ENCODE measurements at regions not wholly inside any gene's neighbourhood (a gene's known extent, or its start where the extent isn't known, plus 50 kb on each side); places are given as distances from the start of the nearest gene placed in this dataset.

- Histone ChIP-seq H3K4me3 (ENCODE audit: low read length in 3 of 3) (no peak overlapping the region), H3K9ac (ENCODE audit: low read depth in 1 of 3, low read length in 3 of 3) (no peak overlapping the region), H3K27me3 (ENCODE audit: control insufficient read depth in 3 of 3, insufficient read depth in 3 of 3, low read length in 3 of 3) (peaks cover 20 to 32% (median 29%) of the 10 kb centered on the region in 3 donors), H3K27ac (ENCODE audit: low read depth, low read length) (no peak overlapping the region), H3K36me3 (ENCODE audit: control insufficient read depth in 3 of 3, insufficient read depth in 3 of 3, low read length in 3 of 3) (no peaks in the 10 kb centered on the region), H3K4me1 (ENCODE audit: control insufficient read depth in 3 of 3, insufficient read depth in 3 of 3, low read length in 3 of 3) (no peaks in the 10 kb centered on the region), H3K9me3 (ENCODE audit: control insufficient read depth in 3 of 3, low read length in 3 of 3) (no peaks in the 10 kb centered on the region)
These were observed 245.4 kb upstream of the POU3F1 start for GRCh38 chr1:38291906-38292521.

- Histone ChIP-seq H3K36me3 (ENCODE audit: control insufficient read depth in 3 of 3, insufficient read depth in 3 of 3, low read length in 3 of 3) (no peaks in the 10 kb centered on the region), H3K27me3 (ENCODE audit: control insufficient read depth in 3 of 3, insufficient read depth in 3 of 3, low read length in 3 of 3) (peaks cover 18 to 26% (median 23%) of the 10 kb centered on the region in 3 donors)
These were observed 244.7 kb upstream of the POU3F1 start for GRCh38 chr1:38291336-38291735.

GRCh38 chr1:38289034-38289433 lies 242.4 kb upstream of the POU3F1 start:
- peaks cover 12 to 26% (median 25%) of the 10 kb centered on the region in 3 donors for H3K27me3 ChIP-seq (ENCODE audit: control insufficient read depth in 3 of 3, insufficient read depth in 3 of 3, low read length in 3 of 3)
- H3K9me3 ChIP-seq (ENCODE audit: control insufficient read depth in 3 of 3, low read length in 3 of 3), result no peaks in the 10 kb centered on the region
- no peaks in the 10 kb centered on the region for H3K4me1 ChIP-seq (ENCODE audit: control insufficient read depth in 3 of 3, insufficient read depth in 3 of 3, low read length in 3 of 3)
- no peak overlapping the region for H3K9ac ChIP-seq (ENCODE audit: low read depth in 1 of 3, low read length in 3 of 3)
- H3K27ac ChIP-seq (ENCODE audit: low read depth, low read length), result no peak overlapping the region
- no peaks in the 10 kb centered on the region for H3K36me3 ChIP-seq (ENCODE audit: control insufficient read depth in 3 of 3, insufficient read depth in 3 of 3, low read length in 3 of 3)
- no peak overlapping the region for H3K4me3 ChIP-seq (ENCODE audit: low read length in 3 of 3)

More at GRCh38 chr1:38291336-38291735, 244.7 kb upstream of the POU3F1 start:
- Histone ChIP-seq H3K9me3 (ENCODE audit: control insufficient read depth in 3 of 3, low read length in 3 of 3) (no peaks in the 10 kb centered on the region), H3K4me1 (ENCODE audit: control insufficient read depth in 3 of 3, insufficient read depth in 3 of 3, low read length in 3 of 3) (no peaks in the 10 kb centered on the region), H3K27ac (ENCODE audit: low read depth, low read length) (no peak overlapping the region), H3K9ac (ENCODE audit: low read depth in 1 of 3, low read length in 3 of 3) (no peak overlapping the region), H3K4me3 (ENCODE audit: low read length in 3 of 3) (no peak overlapping the region)

GRCh38 chr1:38287547-38287946 lies 241.0 kb upstream of the POU3F1 start:
- Histone ChIP-seq H3K27ac (ENCODE audit: low read depth, low read length) (no peak overlapping the region), H3K36me3 (ENCODE audit: control insufficient read depth in 3 of 3, insufficient read depth in 3 of 3, low read length in 3 of 3) (no peaks in the 10 kb centered on the region), H3K9me3 (ENCODE audit: control insufficient read depth in 3 of 3, low read length in 3 of 3) (no peaks in the 10 kb centered on the region), H3K4me3 (ENCODE audit: low read length in 3 of 3) (no peak overlapping the region), H3K9ac (ENCODE audit: low read depth in 1 of 3, low read length in 3 of 3) (no peak overlapping the region), H3K4me1 (ENCODE audit: control insufficient read depth in 3 of 3, insufficient read depth in 3 of 3, low read length in 3 of 3) (no peaks in the 10 kb centered on the region), H3K27me3 (ENCODE audit: control insufficient read depth in 3 of 3, insufficient read depth in 3 of 3, low read length in 3 of 3) (peaks cover 10 to 22% (median 19%) of the 10 kb centered on the region in 3 donors)

- no peak overlapping the region for H3K27ac ChIP-seq (ENCODE audit: low read depth, low read length)
- no peak overlapping the region for H3K9ac ChIP-seq (ENCODE audit: low read depth in 1 of 3, low read length in 3 of 3)
- H3K36me3 ChIP-seq (ENCODE audit: control insufficient read depth in 3 of 3, insufficient read depth in 3 of 3, low read length in 3 of 3), result no peaks in the 10 kb centered on the region
- H3K9me3 ChIP-seq (ENCODE audit: control insufficient read depth in 3 of 3, low read length in 3 of 3), result no peaks in the 10 kb centered on the region
- no peaks in the 10 kb centered on the region for H3K4me1 ChIP-seq (ENCODE audit: control insufficient read depth in 3 of 3, insufficient read depth in 3 of 3, low read length in 3 of 3)
- H3K27me3 ChIP-seq (ENCODE audit: control insufficient read depth in 3 of 3, insufficient read depth in 3 of 3, low read length in 3 of 3), result peaks cover 7 to 19% (median 15%) of the 10 kb centered on the region in 3 donors
- H3K4me3 ChIP-seq (ENCODE audit: low read length in 3 of 3), result no peak overlapping the region
These were observed 240.4 kb upstream of the POU3F1 start for GRCh38 chr1:38287036-38287435.

- no peak overlapping the region for H3K27ac ChIP-seq (ENCODE audit: low read depth, low read length)
These were observed 239.4 kb upstream of the POU3F1 start for GRCh38 chr1:38285807-38286530.

GRCh38 chr1:38284953-38285352 lies 238.4 kb upstream of the POU3F1 start:
- Histone ChIP-seq H3K9ac (ENCODE audit: low read depth in 1 of 3, low read length in 3 of 3) (no peak overlapping the region), H3K27ac (ENCODE audit: low read depth, low read length) (no peak overlapping the region), H3K4me3 (ENCODE audit: low read length in 3 of 3) (no peak overlapping the region), H3K36me3 (ENCODE audit: control insufficient read depth in 3 of 3, insufficient read depth in 3 of 3, low read length in 3 of 3) (no peaks in the 10 kb centered on the region), H3K27me3 (ENCODE audit: control insufficient read depth in 3 of 3, insufficient read depth in 3 of 3, low read length in 3 of 3) (peaks cover 7 to 19% (median 14%) of the 10 kb centered on the region in 3 donors), H3K4me1 (ENCODE audit: control insufficient read depth in 3 of 3, insufficient read depth in 3 of 3, low read length in 3 of 3) (no peaks in the 10 kb centered on the region), H3K9me3 (ENCODE audit: control insufficient read depth in 3 of 3, low read length in 3 of 3) (no peaks in the 10 kb centered on the region)

More at GRCh38 chr1:38285807-38286530, 239.4 kb upstream of the POU3F1 start:
- Histone ChIP-seq H3K4me3 (ENCODE audit: low read length in 3 of 3) (no peak overlapping the region), H3K27me3 (ENCODE audit: control insufficient read depth in 3 of 3, insufficient read depth in 3 of 3, low read length in 3 of 3) (peaks cover 7 to 15% (median 14%) of the 10 kb centered on the region in 3 donors), H3K36me3 (ENCODE audit: control insufficient read depth in 3 of 3, insufficient read depth in 3 of 3, low read length in 3 of 3) (no peaks in the 10 kb centered on the region), H3K9me3 (ENCODE audit: control insufficient read depth in 3 of 3, low read length in 3 of 3) (no peaks in the 10 kb centered on the region), H3K9ac (ENCODE audit: low read depth in 1 of 3, low read length in 3 of 3) (no peak overlapping the region), H3K4me1 (ENCODE audit: control insufficient read depth in 3 of 3, insufficient read depth in 3 of 3, low read length in 3 of 3) (no peaks in the 10 kb centered on the region)

- H3K27me3 ChIP-seq (ENCODE audit: control insufficient read depth in 3 of 3, insufficient read depth in 3 of 3, low read length in 3 of 3), result peaks cover 7 to 19% (median 14%) of the 10 kb centered on the region in 3 donors
- H3K4me3 ChIP-seq (ENCODE audit: low read length in 3 of 3), result no peak overlapping the region
- H3K9ac ChIP-seq (ENCODE audit: low read depth in 1 of 3, low read length in 3 of 3), result no peak overlapping the region
- H3K4me1 ChIP-seq (ENCODE audit: control insufficient read depth in 3 of 3, insufficient read depth in 3 of 3, low read length in 3 of 3), result no peaks in the 10 kb centered on the region
- no peak overlapping the region for H3K27ac ChIP-seq (ENCODE audit: low read depth, low read length)
- no peaks in the 10 kb centered on the region for H3K36me3 ChIP-seq (ENCODE audit: control insufficient read depth in 3 of 3, insufficient read depth in 3 of 3, low read length in 3 of 3)
- H3K9me3 ChIP-seq (ENCODE audit: control insufficient read depth in 3 of 3, low read length in 3 of 3), result peaks cover 0 to 5% (median 4%) of the 10 kb centered on the region in 3 donors
These were observed 237.3 kb upstream of the POU3F1 start for GRCh38 chr1:38283696-38284470.

- no peaks in the 10 kb centered on the region for H3K36me3 ChIP-seq (ENCODE audit: control insufficient read depth in 3 of 3, insufficient read depth in 3 of 3, low read length in 3 of 3)
- no peak overlapping the region for H3K9ac ChIP-seq (ENCODE audit: low read depth in 1 of 3, low read length in 3 of 3)
- no peaks in the 10 kb centered on the region for H3K4me1 ChIP-seq (ENCODE audit: control insufficient read depth in 3 of 3, insufficient read depth in 3 of 3, low read length in 3 of 3)
- H3K27ac ChIP-seq (ENCODE audit: low read depth, low read length), result no peak overlapping the region
- peaks cover 0 to 5% (median 4%) of the 10 kb centered on the region in 3 donors for H3K9me3 ChIP-seq (ENCODE audit: control insufficient read depth in 3 of 3, low read length in 3 of 3)
- H3K4me3 ChIP-seq (ENCODE audit: low read length in 3 of 3), result no peak overlapping the region
- peaks cover 3 to 24% (median 7%) of the 10 kb centered on the region in 3 donors for H3K27me3 ChIP-seq (ENCODE audit: control insufficient read depth in 3 of 3, insufficient read depth in 3 of 3, low read length in 3 of 3)
These were observed 232.6 kb upstream of the POU3F1 start for GRCh38 chr1:38279148-38279547.

Data from skeletal muscle tissue (tissue), 3 donors.